Activated CD4-positive, alpha-beta T cell treated with anti-CD3 and anti-CD28 coated beads, Interleukin-2, amount 10 ng/mL, durations not matched to agents 24 days and 14 days (primary cell): ENCODE measurements at regions not wholly inside any gene's neighbourhood (a gene's known extent, or its start where the extent isn't known, plus 50 kb on each side); places are given as distances from the start of the nearest gene placed in this dataset.

ENCODE experiments used
- DNase-seq: peaks from one replicate; pipeline ENCODE4 v3.0.0; 2022
- H3K27ac Mint-ChIP-seq: one replicate; pipeline ENCODE4 v1.8.0; 2022; ENCODE audit warnings: mild to moderate bottlenecking, mixed read lengths
- H3K27me3 Mint-ChIP-seq: one replicate; pipeline ENCODE4 v1.8.0; 2022; ENCODE audit warnings: mixed read lengths
- H3K36me3 Mint-ChIP-seq: one replicate; pipeline ENCODE4 v1.8.0; 2022; ENCODE audit warnings: low read depth, mild to moderate bottlenecking, mixed read lengths
- H3K4me1 Mint-ChIP-seq: one replicate; pipeline ENCODE4 v1.8.0; 2021; ENCODE audit warnings: mixed read lengths
- H3K4me3 Mint-ChIP-seq: one replicate; pipeline ENCODE4 v1.8.0; 2022; ENCODE audit warnings: mild to moderate bottlenecking, moderate library complexity, mixed read lengths
- H3K9me3 Mint-ChIP-seq: one replicate; pipeline ENCODE4 v1.8.0; 2021; ENCODE audit warnings: mixed read lengths
- intact Hi-C: fragments of 100-400 bp; cut with micrococcal nuclease; formaldehyde crosslinking; loops from one replicate; pipeline ENCODE4 v1.15.1; 2023

DNA sequence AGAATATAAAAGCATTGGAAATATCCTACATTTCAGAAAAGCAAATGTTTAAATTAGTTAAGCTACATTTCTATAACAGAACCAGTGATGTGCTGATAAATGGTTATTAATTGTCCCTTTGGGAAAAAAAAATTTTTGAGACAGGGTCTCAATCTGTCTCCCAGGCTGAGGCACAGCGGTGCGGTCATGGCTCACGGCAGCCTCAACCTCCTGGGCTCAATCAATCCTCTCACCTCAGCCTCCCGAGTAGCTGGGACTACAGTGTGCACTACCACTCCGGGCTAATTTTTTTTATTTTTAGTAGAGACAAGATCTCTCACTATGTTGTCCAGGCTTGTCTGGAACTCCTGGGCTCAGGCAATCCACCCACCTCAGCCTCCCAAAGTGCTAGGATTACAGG is 194.8 kb upstream of the SALL3 start:
- H3K9me3 Mint-ChIP-seq = no peaks in the 10 kb centered on the region
- no peaks in the 10 kb centered on the region for H3K36me3 Mint-ChIP-seq
- DNase-seq = no peak
- no peak overlapping the region for H3K27ac Mint-ChIP-seq
- no peaks in the 10 kb centered on the region for H3K27me3 Mint-ChIP-seq
- intact Hi-C loops = no loop called here
- H3K4me3 Mint-ChIP-seq = no peak overlapping the region
- no peaks in the 10 kb centered on the region for H3K4me1 Mint-ChIP-seq

DNA sequence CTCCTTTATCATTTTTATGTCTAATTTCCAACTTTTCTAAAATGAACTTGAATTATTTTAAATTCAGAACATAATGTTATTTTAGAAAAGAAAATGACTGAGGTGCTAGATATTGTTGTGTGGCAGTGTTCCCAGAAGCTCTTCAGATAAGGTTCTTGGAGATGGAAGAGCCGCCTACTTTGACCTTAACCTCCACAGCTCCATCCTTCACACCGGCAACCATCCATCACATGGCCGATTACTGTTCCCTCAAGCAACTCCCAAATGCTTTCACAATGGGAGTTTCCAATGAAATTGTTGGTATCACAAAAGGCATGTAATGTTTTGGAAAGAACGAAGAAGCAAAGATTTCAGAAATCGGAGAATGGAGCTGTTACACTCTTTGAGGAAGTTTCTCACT is 193.9 kb upstream of the SALL3 start:
- Mint-ChIP-seq H3K27ac (no peak overlapping the region), H3K36me3 (no peaks in the 10 kb centered on the region), H3K4me3 (no peak overlapping the region), H3K9me3 (no peaks in the 10 kb centered on the region), H3K27me3 (no peaks in the 10 kb centered on the region), H3K4me1 (no peaks in the 10 kb centered on the region)
- DNase-seq = no peak
- intact Hi-C loops = no loop called here

DNA sequence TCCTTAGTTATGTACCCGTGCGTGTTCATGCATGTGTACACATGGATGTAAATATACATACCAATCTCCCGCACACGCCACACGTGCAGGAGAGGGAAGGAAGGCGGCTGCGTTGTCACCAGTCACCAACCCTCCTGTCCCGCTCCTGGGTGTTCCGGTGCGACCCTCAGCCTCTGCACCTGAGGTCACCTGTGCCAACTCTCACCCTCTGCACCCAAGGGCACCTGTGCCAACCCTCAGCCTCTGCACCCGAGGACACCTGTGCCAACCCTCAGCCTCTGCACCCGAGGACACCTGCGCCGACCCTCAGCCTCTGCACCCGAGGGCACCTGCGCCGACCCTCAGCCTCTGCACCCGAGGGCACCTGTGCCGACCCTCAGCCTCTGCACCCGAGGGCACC is 192.8 kb upstream of the SALL3 start:
- H3K4me1 Mint-ChIP-seq = no peaks in the 10 kb centered on the region
- no peak overlapping the region for H3K4me3 Mint-ChIP-seq
- H3K36me3 Mint-ChIP-seq = no peaks in the 10 kb centered on the region
- intact Hi-C loops = no loop called here
- H3K27me3 Mint-ChIP-seq = no peaks in the 10 kb centered on the region
- H3K27ac Mint-ChIP-seq = no peak overlapping the region
- H3K9me3 Mint-ChIP-seq = no peaks in the 10 kb centered on the region
- DNase-seq = no peak

DNA sequence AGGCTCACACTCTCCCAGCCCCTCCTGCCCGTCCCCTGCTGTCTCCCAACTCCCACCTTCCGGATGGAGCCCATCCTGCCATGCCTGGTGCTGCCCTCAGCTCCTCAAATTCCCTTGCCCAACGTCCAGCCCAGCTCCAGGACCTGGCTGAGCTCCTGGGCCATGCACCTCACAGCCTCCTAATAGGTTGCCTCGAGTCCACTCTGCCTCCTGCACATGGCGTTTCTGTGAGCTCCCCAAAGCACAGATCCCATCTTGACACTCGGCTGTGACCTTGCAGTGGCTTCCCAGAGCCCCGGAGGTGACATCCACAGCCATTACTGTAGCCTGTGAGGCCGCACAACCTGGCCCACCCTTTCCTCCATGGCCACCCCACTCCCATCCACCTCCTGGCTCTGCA is 191.9 kb upstream of the SALL3 start:
- H3K4me3 Mint-ChIP-seq = no peak overlapping the region
- H3K36me3 Mint-ChIP-seq = no peaks in the 10 kb centered on the region
- H3K27me3 Mint-ChIP-seq = no peaks in the 10 kb centered on the region
- no peak overlapping the region for H3K27ac Mint-ChIP-seq
- intact Hi-C loops = no loop called here
- DNase-seq = no peak
- H3K4me1 Mint-ChIP-seq = no peaks in the 10 kb centered on the region
- no peaks in the 10 kb centered on the region for H3K9me3 Mint-ChIP-seq

DNA sequence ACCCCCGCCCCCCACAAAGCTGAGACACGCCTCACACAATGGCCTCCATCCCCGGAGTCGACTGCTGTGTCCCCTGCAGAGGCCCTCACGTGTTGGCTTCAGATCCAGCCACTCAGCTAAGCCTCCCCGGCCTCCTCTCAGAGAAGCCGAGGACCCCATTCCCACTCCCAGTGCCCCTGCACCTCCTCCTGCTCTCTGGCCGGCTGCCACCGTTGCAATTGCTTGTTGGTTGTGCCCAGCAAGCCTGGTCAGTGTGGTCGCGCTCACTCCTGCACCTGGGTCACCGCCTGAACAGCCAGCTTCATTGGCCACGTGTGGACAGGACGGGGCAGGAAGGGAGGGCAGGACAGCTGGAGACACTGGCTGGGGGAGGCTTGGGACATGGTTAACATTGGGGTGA is 191.5 kb upstream of the SALL3 start:
- DNase-seq = no peak
- H3K27ac Mint-ChIP-seq = no peak overlapping the region

DNA sequence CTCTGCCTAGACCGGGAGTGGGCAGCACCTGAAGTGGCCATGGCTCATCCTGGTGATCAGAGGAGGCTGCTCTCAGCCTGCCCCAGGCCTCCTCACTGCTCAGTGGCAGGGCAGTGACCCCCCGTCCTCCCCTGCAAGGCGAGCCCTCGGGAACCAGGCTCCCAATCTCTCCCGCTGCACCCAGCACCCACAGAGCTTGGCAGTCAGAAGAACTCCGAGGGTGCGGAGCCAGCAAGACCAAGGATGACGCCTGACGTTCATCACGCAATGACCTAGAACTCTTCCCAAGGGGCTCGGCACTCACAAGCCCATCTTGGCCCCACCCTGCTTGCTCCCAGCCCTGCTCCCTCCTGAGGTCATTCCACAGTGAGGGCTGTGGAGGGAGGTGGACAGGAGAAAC is 189.8 kb upstream of the SALL3 start:
- Mint-ChIP-seq H3K9me3 (no peaks in the 10 kb centered on the region), H3K4me1 (no peaks in the 10 kb centered on the region), H3K4me3 (no peak overlapping the region), H3K36me3 (no peaks in the 10 kb centered on the region), H3K27ac (no peak overlapping the region), H3K27me3 (no peaks in the 10 kb centered on the region)
- no peak for DNase-seq
- intact Hi-C loops = no loop called here

More for the DNA sequence above, 191.5 kb upstream of the SALL3 start:
- Mint-ChIP-seq H3K4me3 (no peak overlapping the region), H3K27me3 (no peaks in the 10 kb centered on the region), H3K4me1 (no peaks in the 10 kb centered on the region), H3K36me3 (no peaks in the 10 kb centered on the region), H3K9me3 (no peaks in the 10 kb centered on the region)
- intact Hi-C loops = no loop called here

DNA sequence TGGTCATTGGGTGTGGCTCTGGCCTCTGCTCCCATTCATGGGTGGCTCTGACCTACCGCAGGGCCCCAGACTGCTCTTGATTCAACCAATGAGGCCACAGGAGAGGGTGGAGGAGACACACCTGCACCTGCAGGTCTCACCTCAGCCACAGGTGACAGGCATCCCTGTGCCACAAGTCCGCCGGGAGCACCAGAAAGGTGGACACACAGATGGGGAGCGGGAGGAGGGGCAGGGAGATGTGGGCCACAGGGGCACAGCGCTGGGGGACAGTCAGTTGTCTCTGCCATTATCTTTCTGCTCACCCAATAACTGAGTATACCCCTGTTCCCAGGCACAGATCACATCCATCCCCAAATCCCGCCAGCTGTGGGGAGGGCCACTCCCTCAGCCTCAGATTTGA is 189.1 kb upstream of the SALL3 start:
- Mint-ChIP-seq H3K4me3 (no peak overlapping the region), H3K27me3 (no peaks in the 10 kb centered on the region), H3K36me3 (no peaks in the 10 kb centered on the region), H3K27ac (no peak overlapping the region), H3K9me3 (no peaks in the 10 kb centered on the region), H3K4me1 (no peaks in the 10 kb centered on the region)
- no peak for DNase-seq
- intact Hi-C loops = no loop called here

DNA sequence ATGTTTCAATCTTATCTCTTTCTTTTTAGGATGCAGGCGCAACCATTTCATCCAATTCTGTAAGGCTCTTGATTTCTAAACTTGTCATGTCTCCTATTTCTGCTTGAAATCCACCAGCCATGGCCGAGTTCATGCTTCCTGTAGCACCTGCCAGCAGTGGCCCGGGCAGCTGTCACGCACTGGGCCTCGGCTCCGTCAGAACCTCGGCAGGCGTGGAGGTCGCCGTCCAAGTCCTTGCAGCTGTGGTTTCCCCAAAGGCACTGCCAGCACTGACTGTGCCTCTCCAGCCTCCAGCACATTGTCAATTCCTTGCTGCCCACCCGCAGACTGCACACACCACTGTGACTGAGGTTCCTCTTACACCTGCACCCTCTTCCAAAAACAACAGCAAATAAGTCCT is 188.7 kb upstream of the SALL3 start:
- no peaks in the 10 kb centered on the region for H3K27me3 Mint-ChIP-seq
- intact Hi-C loops = no loop called here
- DNase-seq = no peak
- no peaks in the 10 kb centered on the region for H3K9me3 Mint-ChIP-seq
- no peak overlapping the region for H3K27ac Mint-ChIP-seq
- no peak overlapping the region for H3K4me3 Mint-ChIP-seq
- no peaks in the 10 kb centered on the region for H3K4me1 Mint-ChIP-seq
- H3K36me3 Mint-ChIP-seq = no peaks in the 10 kb centered on the region

DNA sequence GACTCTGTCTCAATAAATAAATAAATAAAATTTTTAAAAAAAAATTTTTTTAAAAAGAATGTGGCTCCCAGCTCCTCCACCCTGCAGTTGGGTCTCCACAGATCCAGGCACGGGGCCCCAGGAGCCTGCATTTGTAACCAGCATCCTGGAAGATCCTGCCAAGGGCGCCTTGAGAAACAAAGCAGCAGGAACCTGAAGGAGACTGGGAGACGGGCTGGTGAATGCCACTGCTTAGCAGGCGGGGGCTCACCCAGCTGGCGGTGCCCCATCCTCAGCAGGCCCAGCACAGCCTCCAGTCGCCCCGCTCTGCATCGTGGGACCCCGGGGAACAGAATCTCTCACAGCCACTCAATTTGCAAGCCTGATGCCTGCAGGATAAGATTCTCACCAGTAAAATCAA is 187.5 kb upstream of the SALL3 start:
- H3K36me3 Mint-ChIP-seq = no peaks in the 10 kb centered on the region
- DNase-seq = no peak
- no peak overlapping the region for H3K4me3 Mint-ChIP-seq
- intact Hi-C loops = no loop called here
- no peak overlapping the region for H3K27ac Mint-ChIP-seq
- no peaks in the 10 kb centered on the region for H3K9me3 Mint-ChIP-seq
- no peaks in the 10 kb centered on the region for H3K4me1 Mint-ChIP-seq
- H3K27me3 Mint-ChIP-seq = no peaks in the 10 kb centered on the region

DNA sequence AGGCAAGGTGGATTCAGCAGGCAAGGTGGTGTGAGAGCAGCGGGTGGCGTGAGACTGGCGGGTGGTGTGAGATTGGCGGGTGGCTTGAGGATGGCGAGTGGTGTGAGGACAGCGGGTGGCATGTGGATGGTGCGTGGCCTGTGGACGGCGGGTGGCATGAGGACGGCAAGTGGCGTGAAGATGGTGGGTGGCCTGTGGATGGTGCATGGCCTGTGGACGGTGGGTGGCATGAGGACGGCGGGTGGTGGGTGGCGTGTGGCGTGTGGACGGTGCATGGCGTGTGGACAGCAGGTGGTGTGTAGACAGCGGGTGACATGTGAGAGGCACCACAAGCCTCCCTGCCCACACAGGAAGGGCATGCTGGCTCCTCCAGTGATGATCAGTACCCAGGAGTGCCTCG is 186.9 kb upstream of the SALL3 start:
- Mint-ChIP-seq H3K36me3 (no peaks in the 10 kb centered on the region), H3K4me1 (no peaks in the 10 kb centered on the region), H3K27me3 (no peaks in the 10 kb centered on the region), H3K27ac (no peak overlapping the region), H3K4me3 (no peak overlapping the region), H3K9me3 (no peaks in the 10 kb centered on the region)
- no peak for DNase-seq
- intact Hi-C loops = no loop called here

DNA sequence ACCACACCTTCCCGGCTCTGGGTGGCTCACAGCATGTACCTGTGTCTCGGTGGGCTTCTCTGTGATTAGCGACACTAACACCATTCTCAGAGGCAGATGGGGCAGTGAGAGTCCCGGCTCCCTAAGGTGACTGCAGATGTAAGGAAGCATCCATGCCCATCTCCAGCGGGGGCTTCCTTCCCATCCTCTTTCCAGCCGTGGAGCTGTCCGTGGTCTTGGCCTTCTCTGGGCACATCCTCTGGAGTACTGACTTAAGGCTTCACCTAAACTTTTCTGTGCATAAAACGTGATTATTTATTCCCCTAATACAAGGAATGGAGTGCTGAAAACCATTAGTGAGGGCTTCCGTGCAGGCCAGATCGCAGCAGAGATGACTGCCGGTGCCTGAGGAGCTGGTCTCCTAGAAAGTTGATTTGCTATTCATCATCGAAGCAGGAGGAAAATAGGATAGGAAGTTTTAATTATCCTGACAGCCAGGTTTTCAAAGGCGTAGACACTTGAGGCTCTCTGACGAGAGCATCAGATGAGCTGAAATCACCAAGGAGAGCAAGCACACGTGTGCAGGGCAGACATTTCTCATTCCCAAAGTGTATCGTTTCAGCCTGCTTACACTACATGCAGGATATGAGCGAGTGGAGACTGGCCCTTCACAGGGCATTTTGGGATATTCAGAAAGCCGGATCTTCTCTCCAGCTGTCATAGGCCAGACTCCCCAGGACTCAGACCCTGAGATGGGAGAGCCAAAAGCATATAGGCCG is 186.1 kb upstream of the SALL3 start:
- Mint-ChIP-seq H3K27me3 (no peaks in the 10 kb centered on the region), H3K36me3 (no peaks in the 10 kb centered on the region), H3K4me1 (no peaks in the 10 kb centered on the region), H3K9me3 (no peaks in the 10 kb centered on the region), H3K4me3 (no peak overlapping the region), H3K27ac (no peak overlapping the region)
- no peak for DNase-seq
- intact Hi-C loops = no loop called here

DNA sequence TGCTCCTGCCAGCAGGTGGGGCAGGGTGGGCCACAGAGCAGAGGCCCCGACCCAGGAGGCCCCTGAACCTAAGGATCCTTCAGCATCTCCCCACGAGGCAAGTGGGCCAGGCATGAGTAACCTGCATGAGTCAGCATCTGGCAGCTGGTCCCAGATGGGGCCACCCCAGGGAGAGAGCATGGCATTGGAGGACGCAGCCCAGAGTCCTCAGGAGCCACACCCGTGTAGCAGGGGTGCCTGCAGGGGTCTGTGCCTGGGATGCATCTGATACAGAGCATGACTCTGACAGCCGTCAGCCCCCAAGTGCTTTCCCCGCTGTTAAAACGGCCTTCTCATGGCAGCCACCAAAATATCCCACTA is 185.6 kb upstream of the SALL3 start:
- Mint-ChIP-seq H3K9me3 (no peaks in the 10 kb centered on the region), H3K27me3 (no peaks in the 10 kb centered on the region), H3K27ac (no peak overlapping the region), H3K4me3 (no peak overlapping the region), H3K4me1 (no peaks in the 10 kb centered on the region), H3K36me3 (no peaks in the 10 kb centered on the region)
- DNase-seq = no peak
- intact Hi-C loops = no loop called here

DNA sequence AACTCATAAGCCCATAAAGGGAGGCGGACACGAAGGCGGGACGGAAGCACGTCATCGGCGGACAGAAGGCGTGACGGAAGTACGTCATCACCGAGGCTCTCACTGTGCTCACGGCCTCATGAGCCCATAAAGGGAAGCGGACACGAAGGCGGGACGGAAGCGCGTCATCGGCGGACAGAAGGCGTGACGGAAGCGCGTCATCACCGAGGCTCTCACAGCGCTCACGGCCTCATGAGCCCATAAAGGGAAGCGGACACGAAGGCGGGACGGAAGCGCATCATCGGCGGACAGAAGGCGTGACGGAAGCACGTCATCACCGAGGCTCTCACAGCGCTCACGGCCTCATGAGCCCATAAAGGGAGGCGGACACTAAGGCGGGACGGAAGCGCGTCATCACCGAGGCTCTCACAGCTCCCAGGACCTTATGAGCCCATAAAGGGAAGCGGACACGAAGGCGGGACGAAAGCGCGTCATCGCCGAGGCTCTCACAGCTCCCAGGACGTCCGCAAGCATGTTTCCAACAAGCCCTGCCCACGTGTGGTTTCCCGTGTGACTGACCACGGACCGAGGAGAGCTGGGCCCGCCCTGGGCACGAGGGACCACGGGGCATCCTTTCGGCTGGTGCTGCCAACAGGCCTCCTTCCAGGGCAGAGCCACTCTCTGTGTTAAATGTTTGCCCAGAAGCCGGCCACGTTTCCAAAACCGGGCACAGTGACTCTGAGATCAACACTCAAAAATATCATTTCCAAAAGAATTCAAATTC is 182.7 kb upstream of the SALL3 start:
- H3K27me3 Mint-ChIP-seq = no peaks in the 10 kb centered on the region
- H3K4me3 Mint-ChIP-seq = no peak overlapping the region
- no peak overlapping the region for H3K27ac Mint-ChIP-seq
- no peaks in the 10 kb centered on the region for H3K9me3 Mint-ChIP-seq
- intact Hi-C loops = no loop called here
- no peak for DNase-seq
- H3K36me3 Mint-ChIP-seq = no peaks in the 10 kb centered on the region
- no peaks in the 10 kb centered on the region for H3K4me1 Mint-ChIP-seq

DNA sequence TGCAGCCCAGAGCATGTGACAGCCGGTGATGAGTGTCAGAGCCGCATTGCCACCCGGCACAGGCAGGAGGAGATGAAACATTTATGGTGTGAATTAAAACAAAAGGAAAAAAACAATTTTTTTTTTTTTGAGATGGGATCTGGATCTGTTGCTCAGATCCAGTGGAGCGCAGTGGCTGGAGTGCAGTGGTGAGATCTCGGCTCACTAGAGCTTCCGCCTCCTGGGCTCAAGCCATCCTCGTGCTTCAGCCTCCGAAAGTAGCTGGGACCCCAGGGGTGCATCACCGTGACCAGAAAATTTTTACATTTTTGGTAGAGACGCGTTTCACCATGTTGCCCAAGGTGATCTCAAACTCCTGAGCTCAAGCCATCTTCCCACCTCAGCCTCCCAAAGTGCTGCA is 182.1 kb upstream of the SALL3 start:
- Mint-ChIP-seq H3K4me3 (no peak overlapping the region), H3K27me3 (no peaks in the 10 kb centered on the region), H3K9me3 (no peaks in the 10 kb centered on the region), H3K27ac (no peak overlapping the region), H3K36me3 (no peaks in the 10 kb centered on the region), H3K4me1 (no peaks in the 10 kb centered on the region)
- intact Hi-C loops = no loop called here
- no peak for DNase-seq
